ENCODE measurements at regions not wholly inside any gene's neighbourhood (a gene's known extent, or its start where the extent isn't known, plus 50 kb on each side); places are given as distances from the start of the nearest gene placed in this dataset.

- TF ChIP-seq CTCF (optimal IDR thresholded peaks at IDR 0.05 in 1 of 3, IDR thresholded peaks at IDR 0.05 in 1 of 3, conservative IDR thresholded peaks at IDR 0.05 in 1 of 3; ENCODE audit: extremely low read depth in 1 of 3, insufficient read depth in 2 of 3, low read length in 3 of 3) (no peak), EZH2 (IDR thresholded peaks at IDR 0.05; ENCODE audit: low read length) (no peak)
Measured at GRCh38 chr4:66339007-66339406, 668.7 kb upstream of the EPHA5 start.

GRCh38 chr4:66331761-66332160 is 661.5 kb upstream of the EPHA5 start:
- Histone ChIP-seq H3K9ac (ENCODE audit: control insufficient read depth, extremely low read depth, insufficient read depth, low read length) (no peak overlapping the region), H3K4me3 (ENCODE audit: control insufficient read depth in 2 of 3, extremely low read depth in 1 of 3, insufficient read depth in 2 of 3, low read depth in 1 of 3, low read length in 3 of 3) (no peak overlapping the region), H3K4me1 (ENCODE audit: control insufficient read depth, extremely low read depth, insufficient read depth, low read length) (no peaks in the 10 kb centered on the region), H3K27me3 (ENCODE audit: control insufficient read depth, extremely low read depth, insufficient read depth, low read length) (no peaks in the 10 kb centered on the region), H3K4me2 (ENCODE audit: control insufficient read depth, extremely low read depth, insufficient read depth, low read depth, low read length) (no peak overlapping the region), H3K9me1 (ENCODE audit: control insufficient read depth, extremely low read depth, insufficient read depth, low read length) (no peaks in the 10 kb centered on the region), H3K9me3 (ENCODE audit: control insufficient read depth, low read depth, low read length) (no peaks in the 10 kb centered on the region), H3K27ac (ENCODE audit: control insufficient read depth, insufficient read depth, low read length) (no peak overlapping the region), H3K36me3 (ENCODE audit: control insufficient read depth in 2 of 2, extremely low read depth in 1 of 2, insufficient read depth in 2 of 2, low read length in 2 of 2) (no peaks in the 10 kb centered on the region), H4K20me1 (ENCODE audit: control insufficient read depth, extremely low read depth, insufficient read depth, low read length) (no peaks in the 10 kb centered on the region), H2AFZ (ENCODE audit: control insufficient read depth, low read length) (no peak overlapping the region), H3K79me2 (ENCODE audit: control insufficient read depth, insufficient read depth, low read length) (no peaks in the 10 kb centered on the region)
- FAIRE-seq: no peak
- TF ChIP-seq CTCF (optimal IDR thresholded peaks at IDR 0.05 in 1 of 3, IDR thresholded peaks at IDR 0.05 in 1 of 3, conservative IDR thresholded peaks at IDR 0.05 in 1 of 3; ENCODE audit: extremely low read depth in 1 of 3, insufficient read depth in 2 of 3, low read length in 3 of 3) (no peak), EZH2 (IDR thresholded peaks at IDR 0.05; ENCODE audit: low read length) (no peak)
- no peak for DNase-seq (ENCODE audit: low read depth, low spot score)
- dilution Hi-C loops (cut with MboI; ENCODE audit: extremely low pct_ligation_motif_present, low sequenced_read_pairs): no loop called here

More at GRCh38 chr4:66339007-66339406, 668.7 kb upstream of the EPHA5 start:
- H3K79me2 ChIP-seq (ENCODE audit: control insufficient read depth, insufficient read depth, low read length): no peaks in the 10 kb centered on the region
- H3K9ac ChIP-seq (ENCODE audit: control insufficient read depth, extremely low read depth, insufficient read depth, low read length): no peak overlapping the region
- dilution Hi-C loops (cut with MboI; ENCODE audit: extremely low pct_ligation_motif_present, low sequenced_read_pairs): no loop called here
- FAIRE-seq (no peak), DNase-seq (ENCODE audit: low read depth, low spot score) (no peak)
- no peak overlapping the region for H3K27ac ChIP-seq (ENCODE audit: control insufficient read depth, insufficient read depth, low read length)
- H3K9me3 ChIP-seq (ENCODE audit: control insufficient read depth, low read depth, low read length): no peaks in the 10 kb centered on the region
- H4K20me1 ChIP-seq (ENCODE audit: control insufficient read depth, extremely low read depth, insufficient read depth, low read length): no peaks in the 10 kb centered on the region
- no peaks in the 10 kb centered on the region for H3K27me3 ChIP-seq (ENCODE audit: control insufficient read depth, extremely low read depth, insufficient read depth, low read length)
- no peaks in the 10 kb centered on the region for H3K36me3 ChIP-seq (ENCODE audit: control insufficient read depth in 2 of 2, extremely low read depth in 1 of 2, insufficient read depth in 2 of 2, low read length in 2 of 2)
- no peak overlapping the region for H2AFZ ChIP-seq (ENCODE audit: control insufficient read depth, low read length)
- H3K4me2 ChIP-seq (ENCODE audit: control insufficient read depth, extremely low read depth, insufficient read depth, low read depth, low read length): no peak overlapping the region
- H3K4me3 ChIP-seq (ENCODE audit: control insufficient read depth in 2 of 3, extremely low read depth in 1 of 3, insufficient read depth in 2 of 3, low read depth in 1 of 3, low read length in 3 of 3): no peak overlapping the region
- no peaks in the 10 kb centered on the region for H3K9me1 ChIP-seq (ENCODE audit: control insufficient read depth, extremely low read depth, insufficient read depth, low read length)
- H3K4me1 ChIP-seq (ENCODE audit: control insufficient read depth, extremely low read depth, insufficient read depth, low read length): no peaks in the 10 kb centered on the region

All from keratinocyte (primary cell).